Stimulated activated CD8-positive, alpha-beta memory T cell treated with anti-CD3 and anti-CD28 coated beads, Interleukin-12 subunit alpha, Interleukin-12 subunit beta, amount 100 ng/mL, for 24 hours (primary cell): ENCODE measurements at regions not wholly inside any gene's neighbourhood (a gene's known extent, or its start where the extent isn't known, plus 50 kb on each side); places are given as distances from the start of the nearest gene placed in this dataset.
"Not testable (repeated sequence)": the region's sequence is repeated elsewhere in the genome, so short reads cannot be mapped to it uniquely, and the experiment has no call there.

Experiments
- DNase-seq: peaks from one replicate; pipeline ENCODE4 v3.0.0-alpha.2; 2020; ENCODE audit errors: extremely low read depth

- no peak for DNase-seq
Observed at GRCh38 chr1:58934706-58935105, 150.9 kb upstream of the JUN start.

GRCh38 chr1:58936973-58937372 is 153.1 kb upstream of the JUN start:
- DNase-seq: no peak

GRCh38 chr1:58939146-58939545 is 155.3 kb upstream of the JUN start:
- no peak for DNase-seq

GRCh38 chr1:58939666-58940370 is 156.0 kb upstream of the JUN start:
- no peak for DNase-seq

GRCh38 chr1:58941471-58942289 is 157.8 kb upstream of the JUN start:
- no peak for DNase-seq

- no peak for DNase-seq
Observed at GRCh38 chr1:58942759-58943191, 158.9 kb upstream of the JUN start.

GRCh38 chr1:58943776-58944175 is 159.9 kb upstream of the JUN start:
- DNase-seq: no peak

GRCh38 chr1:58944439-58944838 is 160.6 kb upstream of the JUN start:
- no peak for DNase-seq

GRCh38 chr1:58946390-58946789 is 162.5 kb upstream of the JUN start:
- DNase-seq: no peak

- DNase-seq: no peak
Observed at GRCh38 chr1:58948671-58949070, 164.8 kb upstream of the JUN start.

- no peak for DNase-seq
Observed at GRCh38 chr1:58949551-58950220, 165.8 kb upstream of the JUN start.

GRCh38 chr1:58950897-58951296 is 167.1 kb upstream of the JUN start:
- no peak for DNase-seq

GRCh38 chr1:58953951-58954350 is 170.1 kb upstream of the JUN start:
- not testable (repeated sequence) for DNase-seq

- not testable (repeated sequence) for DNase-seq
Observed at GRCh38 chr1:58963287-58963686, 179.4 kb upstream of the JUN start.

GRCh38 chr1:58964428-58964827 is 180.6 kb upstream of the JUN start:
- DNase-seq: no peak

- no peak for DNase-seq
Observed at GRCh38 chr1:58964880-58965279, 181.0 kb upstream of the JUN start.

GRCh38 chr1:58966103-58966916 is 182.5 kb upstream of the JUN start:
- DNase-seq: no peak

GRCh38 chr1:58966917-58967740 is 183.3 kb upstream of the JUN start:
- DNase-seq: no peak

- no peak for DNase-seq
Observed at GRCh38 chr1:58968360-58968952, 184.6 kb upstream of the JUN start.

- not testable (repeated sequence) for DNase-seq
Observed at GRCh38 chr1:58969176-58969575, 185.3 kb upstream of the JUN start.
